GM21447 (cell line): ENCODE measurements at regions not wholly inside any gene's neighbourhood (a gene's known extent, or its start where the extent isn't known, plus 50 kb on each side); places are given as distances from the start of the nearest gene placed in this dataset.

Source experiments
- ATAC-seq: cut with Tn5 transposase; IDR thresholded peaks from one replicate; pipeline ENCODE4 v1.9.1; 2021; ENCODE audit not compliant: unreplicated experiment

DNA sequence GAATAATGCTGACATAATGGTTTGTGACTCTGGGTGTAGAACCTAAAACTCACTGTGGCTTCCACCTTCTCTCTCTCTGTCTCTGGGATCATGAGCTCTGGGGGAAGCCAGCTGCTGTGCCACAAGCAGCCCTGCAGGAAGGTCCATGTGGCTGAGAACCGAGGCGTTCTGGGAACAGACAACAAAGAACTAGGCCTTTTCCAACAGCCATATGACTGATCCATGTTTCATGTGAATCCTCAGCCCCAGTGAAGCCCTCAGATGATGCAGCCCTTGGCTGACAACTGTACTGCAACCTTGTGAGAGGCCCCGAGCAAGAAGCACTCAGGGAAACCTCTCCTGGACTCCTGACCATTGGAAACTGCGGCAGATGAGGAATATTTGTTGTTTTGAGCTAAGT, 56.6 kb downstream of the HLA-G start:
- ATAC-seq: no peak

DNA sequence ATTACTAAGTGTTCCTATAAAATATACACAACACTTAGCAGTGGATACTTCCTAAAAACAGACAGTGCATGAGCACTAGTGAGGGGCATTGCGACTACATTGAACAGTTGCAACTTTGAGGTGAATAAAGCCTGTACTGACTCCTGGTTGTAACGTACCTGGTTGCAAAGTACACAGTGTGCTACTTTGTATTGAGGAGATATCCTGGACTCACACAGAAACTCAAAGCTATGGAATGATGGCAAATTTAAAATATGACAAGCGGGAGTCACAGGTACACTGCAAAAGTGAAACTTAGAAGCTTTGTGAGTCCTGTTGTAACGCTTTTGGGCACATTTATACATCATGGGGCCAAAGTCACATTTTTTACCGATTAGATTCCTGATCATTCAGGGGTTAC, 55.6 kb upstream of the HLA-A start:
- no peak for ATAC-seq

DNA sequence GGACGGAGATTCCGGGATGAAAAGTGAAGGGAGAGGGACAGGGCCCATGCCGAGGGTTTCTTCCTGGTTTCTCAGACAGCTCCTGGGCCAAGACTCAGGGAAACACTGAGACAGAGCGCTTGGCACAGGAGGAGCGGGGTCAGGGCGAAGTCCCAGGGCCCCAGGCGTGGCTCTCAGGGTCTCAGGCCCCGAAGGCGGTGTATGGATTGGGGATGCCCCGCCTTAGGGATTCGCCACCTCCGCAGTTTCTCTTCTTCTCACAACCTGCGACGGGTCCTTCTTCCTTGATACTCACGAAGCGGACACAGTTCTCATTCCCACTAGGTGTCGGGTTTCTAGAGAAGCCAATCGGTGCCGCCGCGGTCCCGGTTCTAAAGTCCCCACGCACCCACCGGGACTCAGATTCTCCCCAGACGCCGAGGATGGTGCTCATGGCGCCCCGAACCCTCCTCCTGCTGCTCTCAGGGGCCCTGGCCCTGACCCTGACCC, 55.0 kb upstream of the HLA-A start:
- ATAC-seq: peak; percentile 41

DNA sequence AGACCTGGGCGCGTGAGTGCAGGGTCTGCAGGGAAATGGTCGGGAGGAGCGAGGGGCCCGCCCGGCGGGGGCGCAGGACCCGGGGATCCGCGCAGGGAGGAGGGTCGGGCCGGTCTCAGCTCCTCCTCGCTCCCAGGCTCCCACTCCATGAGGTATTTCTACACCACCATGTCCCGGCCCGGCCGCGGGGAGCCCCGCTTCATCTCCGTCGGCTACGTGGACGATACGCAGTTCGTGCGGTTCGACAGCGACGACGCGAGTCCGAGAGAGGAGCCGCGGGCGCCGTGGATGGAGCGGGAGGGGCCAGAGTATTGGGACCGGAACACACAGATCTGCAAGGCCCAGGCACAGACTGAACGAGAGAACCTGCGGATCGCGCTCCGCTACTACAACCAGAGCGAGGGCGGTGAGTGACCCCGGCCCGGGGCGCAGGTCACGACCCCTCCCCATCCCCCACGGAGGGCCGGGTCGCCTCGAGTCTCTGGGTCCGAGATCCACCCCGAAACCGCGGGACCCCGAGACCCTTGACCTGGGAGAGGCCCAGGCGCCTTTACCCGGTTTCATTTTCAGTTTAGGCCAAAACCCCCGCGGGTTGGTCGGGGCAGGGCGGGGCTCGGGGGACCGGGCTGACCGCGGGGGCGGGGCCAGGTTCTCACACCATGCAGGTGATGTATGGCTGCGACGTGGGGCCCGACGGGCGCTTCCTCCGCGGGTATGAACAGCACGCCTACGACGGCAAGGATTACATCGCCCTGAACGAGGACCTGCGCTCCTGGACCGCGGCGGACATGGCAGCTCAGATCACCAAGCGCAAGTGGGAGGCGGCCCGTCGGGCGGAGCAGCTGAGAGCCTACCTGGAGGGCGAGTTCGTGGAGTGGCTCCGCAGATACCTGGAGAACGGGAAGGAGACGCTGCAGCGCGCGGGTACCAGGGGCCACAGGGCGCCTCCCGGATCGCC, 54.2 kb upstream of the HLA-A start:
- ATAC-seq: peak; percentile 73
